SJSA1 (cell line): ENCODE measurements at regions not wholly inside any gene's neighbourhood (a gene's known extent, or its start where the extent isn't known, plus 50 kb on each side); places are given as distances from the start of the nearest gene placed in this dataset.
A peak's percentile ranks its signal among the peaks of the same experiment; 100 is the strongest.
"Not testable (repeated sequence)": the region's sequence is repeated elsewhere in the genome, so short reads cannot be mapped to it uniquely, and the experiment has no call there.

Experiments
- DNase-seq, 2 experiments: peaks; one replicate each; pipeline ENCODE4 v3.0.0-alpha.2; 2015 to 2020; ENCODE audit warnings: low spot score in 2 of 2, low read depth in 1 of 2
- H3K27ac ChIP-seq: fragments of 250-450 bp; sonication (Bioruptor Pico); 2 replicates; pipeline ENCODE4 v1.5.1; 2020; ENCODE audit warnings: mild to moderate bottlenecking, moderate library complexity
- H3K27me3 ChIP-seq: fragments of 250-450 bp; sonication (Bioruptor Pico); replicated peaks from 2 replicates; pipeline ENCODE4 v1.5.1; 2020; ENCODE audit warnings: mild to moderate bottlenecking, moderate library complexity
- H3K36me3 ChIP-seq: fragments of 250-450 bp; sonication (Bioruptor Pico); 2 replicates; pipeline ENCODE4 v1.5.1; 2020; ENCODE audit warnings: mild to moderate bottlenecking
- H3K4me1 ChIP-seq: fragments of 250-450 bp; sonication (Bioruptor Pico); replicated peaks from 2 replicates; pipeline ENCODE4 v1.6.1; 2021; ENCODE audit warnings: mild to moderate bottlenecking
- H3K4me3 ChIP-seq: fragments of 250-450 bp; sonication (Bioruptor Pico); 2 replicates; pipeline ENCODE4 v1.5.1; 2020; ENCODE audit warnings: mild to moderate bottlenecking
- H3K9me3 ChIP-seq: fragments of 250-450 bp; sonication (Bioruptor Pico); replicated peaks from 2 replicates; pipeline ENCODE4 v1.5.1; 2020; ENCODE audit warnings: mild to moderate bottlenecking

DNA sequence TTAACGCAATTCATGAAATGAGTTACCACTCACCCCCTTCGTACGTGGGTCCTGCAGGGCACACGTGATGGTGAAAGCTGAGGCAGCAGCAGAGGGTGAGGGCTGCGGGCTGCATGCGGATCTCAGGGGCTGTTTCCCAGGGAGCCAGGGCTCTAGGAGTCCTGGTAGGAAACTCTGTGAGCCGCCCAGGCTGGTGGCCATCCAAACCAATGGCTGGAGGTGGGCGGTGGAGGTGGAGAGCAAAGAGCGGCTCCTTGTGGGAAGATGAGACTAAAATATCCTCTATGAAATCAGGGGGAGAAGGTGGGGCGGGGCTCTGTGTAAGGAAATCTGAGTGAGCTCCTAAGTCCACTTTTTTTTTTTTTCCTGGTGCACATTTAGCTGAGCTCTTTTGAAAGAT is 120.1 kb upstream of the SLC1A4 start:
- Histone ChIP-seq H3K4me3 (no peak overlapping the region), H3K4me1 (peaks cover 38% of the 10 kb centered on the region), H3K27ac (no peak overlapping the region), H3K9me3 (no peaks in the 10 kb centered on the region), H3K36me3 (no peaks in the 10 kb centered on the region), H3K27me3 (no peaks in the 10 kb centered on the region)
- no peak for DNase-seq

DNA sequence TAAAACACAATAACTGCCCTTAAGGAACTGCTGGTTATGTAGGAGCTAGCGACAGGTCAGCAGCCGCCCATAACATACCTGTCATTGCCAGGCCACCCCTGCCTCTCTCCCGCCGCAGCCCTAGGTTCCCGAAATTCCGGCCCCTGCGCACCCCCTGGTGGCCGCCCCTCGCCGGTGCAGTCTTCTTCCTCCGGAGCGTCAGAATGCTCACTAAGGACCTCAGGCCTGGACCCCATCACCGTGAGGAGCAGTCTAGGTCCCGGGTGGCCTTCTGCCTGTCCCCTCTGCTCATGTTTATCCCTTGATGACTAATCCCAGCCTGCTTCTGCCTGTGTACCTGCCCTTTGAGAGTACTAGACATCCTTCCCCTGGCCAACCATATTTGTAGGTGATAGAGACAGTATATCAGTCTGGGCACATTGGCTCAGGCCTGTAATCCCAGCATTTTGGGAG is 115.7 kb upstream of the SLC1A4 start:
- no peak overlapping the region for H3K4me3 ChIP-seq
- H3K4me1 ChIP-seq = peaks cover 21% of the 10 kb centered on the region
- no peaks in the 10 kb centered on the region for H3K27me3 ChIP-seq
- peak; percentile 74 to 75 for DNase-seq
- no peaks in the 10 kb centered on the region for H3K9me3 ChIP-seq
- H3K27ac ChIP-seq = no peak overlapping the region
- H3K36me3 ChIP-seq = no peaks in the 10 kb centered on the region

DNA sequence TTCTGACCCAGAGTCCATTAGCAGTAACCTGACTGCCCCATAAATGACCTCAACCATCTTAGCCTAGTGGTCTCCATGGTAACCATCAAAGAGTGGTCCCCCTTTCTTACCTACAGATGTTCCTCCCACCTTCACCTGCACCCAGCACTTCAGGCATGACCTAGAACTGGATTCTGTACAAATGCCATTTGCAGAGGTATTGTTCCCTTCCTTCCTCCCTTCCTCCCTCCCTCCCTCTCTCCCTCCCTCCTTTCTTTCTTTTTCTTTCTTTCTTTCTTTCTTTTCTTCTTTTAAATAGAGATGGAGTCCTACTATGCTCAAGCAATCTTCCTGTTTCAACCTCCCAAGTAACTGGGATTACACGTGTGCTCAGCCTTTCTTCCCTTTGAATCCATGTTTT is 114.6 kb upstream of the SLC1A4 start:
- Histone ChIP-seq H3K4me3 (no peak overlapping the region), H3K4me1 (peaks cover 21% of the 10 kb centered on the region), H3K27me3 (no peaks in the 10 kb centered on the region), H3K36me3 (no peaks in the 10 kb centered on the region), H3K9me3 (no peaks in the 10 kb centered on the region), H3K27ac (no peak overlapping the region)
- no peak for DNase-seq

DNA sequence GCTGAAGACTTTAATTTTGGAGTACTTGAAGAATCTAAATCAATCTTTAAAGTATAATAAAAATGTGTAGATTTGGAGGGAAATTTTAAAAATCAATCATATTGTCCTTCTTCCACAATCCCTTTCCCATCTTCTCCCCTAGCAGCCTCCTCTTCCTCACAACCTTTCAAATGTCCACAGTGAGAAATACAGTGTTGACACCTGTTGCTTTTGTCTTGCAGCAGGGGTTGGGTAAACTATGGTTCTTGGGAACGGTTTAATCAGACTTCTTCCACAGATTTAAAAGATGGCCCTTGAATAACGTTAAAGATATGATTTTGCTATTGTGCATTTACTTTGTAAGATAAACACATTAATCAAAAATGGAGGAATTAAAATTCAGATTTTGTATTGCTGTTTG is 113.8 kb upstream of the SLC1A4 start:
- no peak for DNase-seq
- no peak overlapping the region for H3K4me3 ChIP-seq
- H3K36me3 ChIP-seq = no peaks in the 10 kb centered on the region
- H3K27me3 ChIP-seq = no peaks in the 10 kb centered on the region
- H3K4me1 ChIP-seq = peaks cover 21% of the 10 kb centered on the region
- no peak overlapping the region for H3K27ac ChIP-seq
- H3K9me3 ChIP-seq = no peaks in the 10 kb centered on the region

DNA sequence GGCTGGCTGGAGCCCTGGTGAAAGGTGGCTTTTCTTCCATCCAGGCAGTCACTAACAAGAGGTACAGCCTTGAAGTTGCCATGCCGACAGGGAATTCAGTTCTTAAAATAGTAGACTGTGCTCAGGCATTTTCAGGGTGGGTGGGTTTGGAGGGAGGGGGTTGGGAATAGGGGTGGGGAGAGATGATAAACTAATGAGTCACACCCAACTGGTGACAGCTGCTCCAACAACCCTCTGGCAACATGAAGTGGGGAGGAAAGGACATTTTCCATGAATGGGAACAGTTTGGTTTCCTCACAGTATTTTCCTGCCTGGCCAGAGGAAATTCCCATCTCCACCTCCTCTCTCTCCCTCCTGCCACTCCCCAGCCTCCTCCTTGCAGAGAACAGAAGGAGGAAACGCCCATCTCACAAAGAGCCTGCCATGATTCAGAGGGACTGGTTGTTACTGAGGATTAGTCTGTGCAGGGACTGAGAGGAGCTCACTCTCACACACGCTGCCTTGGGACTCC is 113.0 kb upstream of the SLC1A4 start:
- no peaks in the 10 kb centered on the region for H3K27me3 ChIP-seq
- H3K4me1 ChIP-seq = peaks cover 21% of the 10 kb centered on the region
- H3K36me3 ChIP-seq = no peaks in the 10 kb centered on the region
- H3K4me3 ChIP-seq = no peak overlapping the region
- peak; percentile 89 for DNase-seq
- no peaks in the 10 kb centered on the region for H3K9me3 ChIP-seq
- peak overlapping the region; percentile 59 for H3K27ac ChIP-seq

DNA sequence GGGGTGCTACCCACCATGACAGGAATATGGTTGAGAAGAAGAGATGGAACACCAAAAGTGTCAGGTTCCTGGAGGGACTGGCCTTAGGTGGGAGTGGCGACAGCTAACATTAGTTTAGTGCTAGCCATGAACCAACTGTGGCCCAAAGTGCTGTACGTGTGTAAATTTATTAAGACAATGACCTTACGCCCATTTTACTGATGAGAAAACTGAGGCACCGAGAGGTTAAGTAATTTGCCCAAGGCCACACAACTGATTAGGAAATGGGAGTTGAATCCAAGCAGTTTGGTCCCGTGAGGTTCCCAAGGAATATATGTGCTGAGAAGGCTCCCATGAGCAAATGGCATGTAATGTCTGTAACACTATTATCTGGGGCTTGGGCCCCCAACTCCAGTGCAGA is 109.5 kb upstream of the SLC1A4 start:
- Histone ChIP-seq H3K4me1 (peaks cover 15% of the 10 kb centered on the region), H3K9me3 (no peaks in the 10 kb centered on the region), H3K27ac (no peak overlapping the region), H3K27me3 (no peaks in the 10 kb centered on the region), H3K36me3 (no peaks in the 10 kb centered on the region), H3K4me3 (no peak overlapping the region)
- DNase-seq = no peak

DNA sequence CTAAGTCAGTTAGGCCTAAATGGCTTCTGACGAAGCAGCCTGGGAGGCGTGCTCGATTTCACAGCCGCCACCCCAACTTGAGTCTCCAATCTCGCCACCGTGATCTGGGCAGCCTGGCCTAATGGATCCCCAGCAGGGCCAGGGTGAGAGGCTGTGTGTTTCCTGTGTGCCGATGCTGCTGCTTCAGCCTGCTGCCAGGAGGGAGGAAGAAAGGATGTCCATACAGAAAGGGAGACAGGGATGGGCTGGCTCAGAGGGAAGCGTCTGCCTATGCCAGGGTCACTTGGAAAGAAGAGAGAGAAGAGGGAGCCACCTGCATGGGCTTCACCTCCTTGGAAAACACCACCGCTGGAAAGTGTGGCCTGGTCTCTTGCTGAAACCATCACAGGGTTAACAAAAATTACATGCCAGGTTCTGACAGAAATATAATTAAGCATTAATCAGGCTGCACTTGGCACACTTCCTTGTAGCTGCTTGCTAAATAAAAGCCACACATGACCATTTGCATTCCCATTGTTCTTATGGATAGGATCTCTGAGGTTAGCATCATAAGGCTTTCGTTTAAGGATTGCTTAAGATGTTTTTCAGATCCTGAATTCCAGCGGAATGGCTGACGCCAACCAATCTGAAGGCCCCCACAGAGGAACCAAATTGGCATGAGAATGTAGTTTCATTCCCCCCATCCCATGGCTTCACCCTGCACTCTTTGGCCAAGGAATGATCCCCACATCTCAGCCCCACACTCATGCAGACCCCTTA is 108.8 kb upstream of the SLC1A4 start:
- Histone ChIP-seq H3K36me3 (no peaks in the 10 kb centered on the region), H3K27me3 (no peaks in the 10 kb centered on the region), H3K9me3 (no peaks in the 10 kb centered on the region), H3K4me1 (peaks cover 15% of the 10 kb centered on the region), H3K4me3 (no peak overlapping the region), H3K27ac (no peak overlapping the region)
- DNase-seq = no peak

DNA sequence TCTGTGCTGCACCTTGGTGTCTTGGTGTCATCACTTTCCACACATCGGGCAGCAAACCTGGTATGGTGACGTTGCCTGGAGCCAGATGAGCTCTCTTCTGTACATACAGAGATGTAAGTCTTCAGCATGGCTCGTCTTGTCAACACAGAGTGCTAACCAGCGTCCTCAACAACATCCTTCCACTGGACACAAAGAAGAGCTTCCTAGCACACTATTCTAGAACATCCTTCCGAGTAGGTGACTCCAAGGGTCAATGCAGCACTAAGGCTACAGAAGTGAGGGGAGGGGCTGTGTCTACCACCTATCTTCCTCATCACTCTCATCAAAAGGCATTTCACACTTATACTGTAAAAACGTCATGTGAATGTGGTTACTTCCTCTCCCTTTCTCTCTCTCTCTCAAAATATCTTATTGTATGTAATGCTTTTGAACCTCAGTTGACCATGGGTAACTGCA is 108.1 kb upstream of the SLC1A4 start:
- no peak overlapping the region for H3K27ac ChIP-seq
- H3K4me1 ChIP-seq = peaks cover 11% of the 10 kb centered on the region
- H3K4me3 ChIP-seq = no peak overlapping the region
- no peaks in the 10 kb centered on the region for H3K36me3 ChIP-seq
- H3K27me3 ChIP-seq = no peaks in the 10 kb centered on the region
- no peak for DNase-seq
- no peaks in the 10 kb centered on the region for H3K9me3 ChIP-seq

DNA sequence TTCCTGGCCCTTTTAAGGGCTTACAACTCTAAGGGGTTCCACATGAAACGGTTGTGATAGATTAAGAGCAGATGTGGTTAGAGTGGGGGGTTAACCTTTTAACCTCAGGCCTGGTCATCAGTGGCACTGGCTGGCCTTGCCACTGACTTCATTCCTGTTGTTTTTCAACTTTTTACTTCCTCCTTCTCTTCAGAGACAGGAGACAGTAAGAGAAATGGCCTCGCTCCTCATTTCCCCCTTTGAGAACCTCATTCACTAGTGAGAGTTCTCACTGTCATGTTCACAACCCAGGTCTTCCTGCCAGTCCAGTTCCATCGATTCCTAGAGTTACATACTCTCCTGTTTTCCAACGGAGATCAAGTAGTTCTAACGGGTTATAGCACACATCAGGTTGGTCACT is 101.6 kb upstream of the SLC1A4 start:
- H3K4me1 ChIP-seq = no peaks in the 10 kb centered on the region
- no peak overlapping the region for H3K4me3 ChIP-seq
- no peak overlapping the region for H3K27ac ChIP-seq
- H3K36me3 ChIP-seq = no peaks in the 10 kb centered on the region
- peaks cover 10% of the 10 kb centered on the region; the same call in 1 of the 2 replicates for H3K9me3 ChIP-seq
- no peak for DNase-seq
- H3K27me3 ChIP-seq = no peaks in the 10 kb centered on the region

DNA sequence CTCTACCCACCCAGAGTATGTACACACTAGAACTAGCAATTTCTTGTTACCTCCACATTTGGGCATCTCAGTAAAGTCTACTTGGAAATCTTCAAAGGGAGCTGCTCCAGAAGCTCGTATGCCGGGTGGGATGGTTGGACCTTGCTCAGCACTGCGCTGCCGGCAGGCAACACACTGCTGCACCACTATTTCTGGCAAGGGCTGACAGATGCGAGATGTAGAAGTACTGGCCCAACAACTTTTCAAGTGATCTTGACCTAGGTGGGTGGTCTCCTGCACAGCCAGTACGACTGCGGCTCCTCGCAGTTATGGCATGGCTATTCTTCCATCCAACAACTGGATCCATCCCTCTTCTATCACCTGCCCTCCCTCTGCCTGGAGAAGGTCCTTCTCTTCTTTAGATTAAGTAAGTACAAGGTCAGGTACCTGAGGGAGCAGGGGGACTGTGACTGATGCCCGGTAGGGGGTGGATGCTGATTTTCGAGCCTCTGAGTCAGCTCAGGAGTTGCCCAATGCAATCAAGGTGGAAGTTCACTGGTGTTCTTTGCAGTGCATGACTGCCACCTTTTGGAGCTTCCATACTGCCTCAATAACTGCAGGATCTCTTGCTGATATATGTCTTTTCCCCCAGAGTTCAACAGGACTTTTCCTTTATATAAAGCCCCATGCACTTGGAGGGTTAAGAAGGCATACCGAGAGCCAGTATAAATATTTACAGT is 100.4 kb upstream of the SLC1A4 start:
- Histone ChIP-seq H3K4me1 (no peaks in the 10 kb centered on the region), H3K9me3 (peaks cover 10% of the 10 kb centered on the region; the same call in 1 of the 2 replicates), H3K27ac (no peak overlapping the region), H3K36me3 (no peaks in the 10 kb centered on the region), H3K4me3 (no peak overlapping the region), H3K27me3 (no peaks in the 10 kb centered on the region)
- DNase-seq = no peak

DNA sequence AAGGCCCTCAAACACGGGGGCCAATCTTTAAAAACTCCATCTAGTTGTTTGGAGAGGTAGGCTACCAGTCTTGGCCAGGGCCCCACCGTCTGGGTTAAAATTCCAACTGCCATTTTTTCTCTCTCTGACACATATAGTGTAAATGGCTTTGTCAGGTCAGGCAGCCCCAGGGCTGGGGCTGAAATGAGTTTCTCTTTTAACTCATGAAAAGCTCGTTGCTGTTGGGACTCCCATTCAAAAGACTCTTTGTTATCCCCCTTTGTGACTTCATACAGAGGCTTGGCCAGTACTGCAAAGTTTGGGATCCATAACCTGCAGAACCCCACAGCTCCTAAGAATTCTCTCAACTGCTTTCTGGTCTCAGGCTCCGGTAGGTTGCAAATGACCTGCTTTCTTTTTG is 99.4 kb upstream of the SLC1A4 start:
- Histone ChIP-seq H3K4me1 (no peaks in the 10 kb centered on the region), H3K27me3 (no peaks in the 10 kb centered on the region), H3K9me3 (peaks cover 10% of the 10 kb centered on the region; the same call in 1 of the 2 replicates), H3K27ac (no peak overlapping the region), H3K36me3 (no peaks in the 10 kb centered on the region), H3K4me3 (no peak overlapping the region)
- DNase-seq = no peak

DNA sequence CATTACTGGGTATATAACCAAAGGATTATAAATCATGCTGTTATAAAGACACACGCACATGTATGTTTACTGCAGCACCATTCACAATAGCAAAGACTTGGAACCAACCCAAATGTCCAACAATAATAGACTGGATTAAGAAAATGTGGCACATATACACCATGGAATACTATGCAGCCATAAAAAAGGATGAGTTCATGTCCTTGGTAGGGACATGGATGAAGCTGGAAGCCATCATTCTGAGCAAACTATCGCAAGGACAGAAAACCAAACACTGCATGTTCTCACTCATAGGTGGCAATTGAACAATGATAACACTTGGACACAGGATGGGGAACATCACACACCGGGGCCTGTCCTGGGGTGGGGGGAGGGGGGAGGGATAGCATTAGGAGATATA is 92.6 kb upstream of the SLC1A4 start:
- not testable (repeated sequence) for H3K9me3 ChIP-seq, H3K27me3 ChIP-seq, H3K27ac ChIP-seq, H3K4me1 ChIP-seq, DNase-seq, H3K36me3 ChIP-seq, H3K4me3 ChIP-seq

DNA sequence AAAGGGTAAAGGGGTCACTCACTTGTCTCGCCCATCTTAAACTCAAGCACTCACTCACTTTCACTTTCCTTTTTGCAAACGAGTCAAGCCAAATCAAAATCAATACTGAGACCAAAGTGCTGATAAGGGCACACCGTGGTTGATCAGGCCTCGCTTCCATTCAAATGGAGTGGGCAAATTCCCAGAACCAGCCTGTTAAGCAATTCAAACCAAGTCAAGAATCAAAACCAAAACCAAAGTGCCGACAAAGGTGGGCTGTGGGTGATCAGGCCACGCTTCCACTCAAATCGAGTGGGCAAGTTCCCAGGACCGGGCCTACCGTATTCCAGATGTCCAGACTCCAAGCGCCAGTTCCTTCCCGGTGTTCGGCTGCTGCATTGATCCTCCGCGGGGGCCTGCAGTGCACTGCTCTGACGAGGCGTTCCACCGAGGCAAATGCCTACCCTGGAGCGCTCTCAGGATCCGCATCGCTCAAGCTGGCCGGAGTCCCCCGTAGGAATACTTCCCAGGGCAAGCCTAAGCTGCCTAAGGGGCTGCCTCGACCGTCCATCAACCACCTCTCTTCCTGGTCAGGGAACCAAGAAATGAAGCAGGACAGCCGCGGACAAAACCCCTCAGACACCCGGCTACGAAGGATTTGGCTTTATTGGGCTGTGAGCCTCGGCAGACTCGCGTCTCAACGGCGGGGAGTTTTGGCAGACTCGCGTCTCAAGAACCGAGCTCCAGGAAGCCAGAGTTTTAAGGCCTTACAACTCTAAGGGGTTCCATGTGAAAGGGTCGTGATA is 89.9 kb upstream of the SLC1A4 start:
- Histone ChIP-seq H3K36me3 (no peaks in the 10 kb centered on the region), H3K27ac (no peak overlapping the region), H3K4me3 (no peak overlapping the region), H3K27me3 (no peaks in the 10 kb centered on the region), H3K9me3 (peaks cover 6% of the 10 kb centered on the region; the same call in 1 of the 2 replicates), H3K4me1 (no peaks in the 10 kb centered on the region)
- DNase-seq = no peak

DNA sequence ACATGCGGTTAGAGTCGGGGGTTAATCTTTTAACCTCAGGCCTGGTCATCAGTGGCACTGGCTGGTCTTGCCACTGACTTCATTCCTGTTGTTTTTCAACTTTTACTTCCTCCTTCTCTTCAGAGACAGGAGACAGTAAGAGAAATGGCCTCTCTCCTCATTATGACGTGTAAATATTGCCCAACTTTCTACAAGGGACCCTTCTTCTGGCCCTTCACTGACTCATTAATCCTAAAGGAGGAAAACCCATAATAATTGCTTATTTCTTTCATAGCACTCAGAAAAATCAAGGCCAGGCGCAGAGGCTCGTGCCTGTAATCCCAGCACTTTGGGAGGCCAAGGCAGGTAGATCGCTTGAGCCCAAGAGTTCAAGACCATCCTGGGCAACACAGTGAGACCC is 89.3 kb upstream of the SLC1A4 start:
- not testable (repeated sequence) for DNase-seq, H3K4me1 ChIP-seq, H3K27ac ChIP-seq, H3K27me3 ChIP-seq, H3K36me3 ChIP-seq, H3K4me3 ChIP-seq, H3K9me3 ChIP-seq
